Right lobe of liver (tissue), 4 donors: ENCODE measurements at regions not wholly inside any gene's neighbourhood (a gene's known extent, or its start where the extent isn't known, plus 50 kb on each side); places are given as distances from the start of the nearest gene placed in this dataset.

Experiments used
- POLR2A ChIP-seq: fragments of 450-650 bp; IDR thresholded peaks from one replicate; pipeline ENCODE4 v1.6.1; 2017; ENCODE audit warnings: antibody characterized with exemption, mild to moderate bottlenecking
- TF ChIP-seq, protein P1 (sequence below), 4 donors: fragments of 200-600 bp in 3 of 4; fragments of 450-650 bp in 1 of 4; IDR thresholded peaks; one replicate each; pipeline versions ENCODE4 v1.5.1 to v1.8.0; 2016 to 2022; ENCODE audit warnings: antibody characterized with exemption in 4 of 4, mild to moderate bottlenecking in 2 of 4
- donor health status: DM: no; HTN: no; CAD: no.
- donor health status: DM: no; HTN: no; CAD: no.
- donor health status: DM: no; HTN: yes; CAD: no.

DNA sequence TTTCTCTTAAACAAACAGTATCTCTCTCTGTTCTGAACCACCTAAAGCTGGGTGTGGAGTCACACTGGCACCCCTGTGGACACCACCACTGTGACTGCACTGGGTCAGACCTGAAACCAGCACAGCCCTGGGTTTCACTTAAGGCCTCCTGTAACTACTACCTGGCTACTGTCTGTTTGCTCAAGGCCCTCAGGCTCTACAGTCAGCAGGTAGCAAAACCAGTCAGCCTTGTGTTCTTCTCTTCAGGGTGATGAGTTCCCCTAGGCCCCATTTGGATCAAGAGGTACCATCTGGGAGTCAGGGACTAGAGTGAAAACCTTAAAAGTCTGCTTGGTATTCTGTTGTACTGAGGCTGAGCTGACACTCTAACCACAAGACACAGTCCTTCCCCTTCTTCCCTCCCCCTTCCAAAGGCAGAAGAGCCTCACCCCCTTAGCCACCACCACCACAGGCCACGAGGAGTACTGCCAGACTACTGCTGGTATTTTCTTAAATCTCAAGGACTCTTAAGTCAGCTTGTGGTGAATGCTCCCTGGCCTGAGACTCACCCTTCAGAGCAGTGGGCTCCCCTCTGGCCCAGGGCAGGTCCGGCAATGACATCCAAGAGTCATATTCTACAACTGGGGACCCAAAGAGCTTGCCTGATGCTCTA is 153.2 kb upstream of the MON1B start:
- TF ChIP-seq POLR2A, result no peak
- TF ChIP-seq, protein P1, sequence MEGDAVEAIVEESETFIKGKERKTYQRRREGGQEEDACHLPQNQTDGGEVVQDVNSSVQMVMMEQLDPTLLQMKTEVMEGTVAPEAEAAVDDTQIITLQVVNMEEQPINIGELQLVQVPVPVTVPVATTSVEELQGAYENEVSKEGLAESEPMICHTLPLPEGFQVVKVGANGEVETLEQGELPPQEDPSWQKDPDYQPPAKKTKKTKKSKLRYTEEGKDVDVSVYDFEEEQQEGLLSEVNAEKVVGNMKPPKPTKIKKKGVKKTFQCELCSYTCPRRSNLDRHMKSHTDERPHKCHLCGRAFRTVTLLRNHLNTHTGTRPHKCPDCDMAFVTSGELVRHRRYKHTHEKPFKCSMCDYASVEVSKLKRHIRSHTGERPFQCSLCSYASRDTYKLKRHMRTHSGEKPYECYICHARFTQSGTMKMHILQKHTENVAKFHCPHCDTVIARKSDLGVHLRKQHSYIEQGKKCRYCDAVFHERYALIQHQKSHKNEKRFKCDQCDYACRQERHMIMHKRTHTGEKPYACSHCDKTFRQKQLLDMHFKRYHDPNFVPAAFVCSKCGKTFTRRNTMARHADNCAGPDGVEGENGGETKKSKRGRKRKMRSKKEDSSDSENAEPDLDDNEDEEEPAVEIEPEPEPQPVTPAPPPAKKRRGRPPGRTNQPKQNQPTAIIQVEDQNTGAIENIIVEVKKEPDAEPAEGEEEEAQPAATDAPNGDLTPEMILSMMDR (IDR thresholded peaks at IDR 0.05), result no peak
